Progenitor cell of endocrine pancreas (in vitro differentiated cells): ENCODE measurements at regions not wholly inside any gene's neighbourhood (a gene's known extent, or its start where the extent isn't known, plus 50 kb on each side); places are given as distances from the start of the nearest gene placed in this dataset.

Experiments used
- DNase-seq: peaks from one replicate; pipeline ENCODE4 v3.0.0; 2021; ENCODE audit warnings: low spot score; ENCODE audit not compliant: unreplicated experiment
- H3K27ac Mint-ChIP-seq: 2 replicates; pipeline ENCODE4 v1.8.0; 2021; ENCODE audit warnings: mild to moderate bottlenecking, moderate library complexity, mixed read lengths
- H3K27me3 Mint-ChIP-seq: 2 replicates; pipeline ENCODE4 v1.8.0; 2021; ENCODE audit warnings: mixed read lengths
- H3K36me3 Mint-ChIP-seq: 2 replicates; pipeline ENCODE4 v1.8.0; 2022; ENCODE audit warnings: mixed read lengths; ENCODE audit not compliant: insufficient read depth
- H3K4me1 Mint-ChIP-seq: 2 replicates; pipeline ENCODE4 v1.8.0; 2021; ENCODE audit warnings: low read depth, mixed read lengths
- H3K4me3 Mint-ChIP-seq: 2 replicates; pipeline ENCODE4 v1.8.0; 2021; ENCODE audit warnings: low read depth, mild to moderate bottlenecking, moderate library complexity, mixed read lengths
- H3K9me3 Mint-ChIP-seq: 2 replicates; pipeline ENCODE4 v1.8.0; 2021; ENCODE audit warnings: low read depth, mixed read lengths
- CTCF ChIP-seq: fragments of 200-600 bp; sonication (generic); IDR thresholded peaks from one replicate; pipeline ENCODE4 v1.5.0; 2021; ENCODE audit warnings: antibody characterized with exemption, mild to moderate bottlenecking; ENCODE audit not compliant: unreplicated experiment

- Mint-ChIP-seq H3K27ac (no peak overlapping the region), H3K9me3 (no peaks in the 10 kb centered on the region), H3K4me3 (no peak overlapping the region), H3K36me3 (no peaks in the 10 kb centered on the region), H3K27me3 (no peaks in the 10 kb centered on the region), H3K4me1 (peaks cover 7% of the 10 kb centered on the region)
- no peak for DNase-seq
- TF ChIP-seq CTCF = no peak
Measured at GRCh38 chr7:106595922-106596321, 65.0 kb downstream of the CCDC71L start.

GRCh38 chr7:106593028-106593417, 67.9 kb downstream of the CCDC71L start:
- Mint-ChIP-seq H3K27ac (no peak overlapping the region), H3K4me1 (peaks cover 6% of the 10 kb centered on the region), H3K27me3 (no peaks in the 10 kb centered on the region), H3K4me3 (no peak overlapping the region), H3K36me3 (no peaks in the 10 kb centered on the region), H3K9me3 (no peaks in the 10 kb centered on the region)
- DNase-seq = no peak
- no peak for TF ChIP-seq CTCF

GRCh38 chr7:106592282-106593027, 68.5 kb downstream of the CCDC71L start:
- H3K27ac Mint-ChIP-seq = no peak overlapping the region
- H3K4me1 Mint-ChIP-seq = peaks cover 6% of the 10 kb centered on the region
- H3K27me3 Mint-ChIP-seq = no peaks in the 10 kb centered on the region

GRCh38 chr7:106591146-106591545, 69.8 kb downstream of the CCDC71L start:
- Mint-ChIP-seq H3K36me3 (no peaks in the 10 kb centered on the region), H3K9me3 (no peaks in the 10 kb centered on the region), H3K27me3 (peaks cover 3% of the 10 kb centered on the region), H3K4me3 (no peak overlapping the region), H3K27ac (no peak overlapping the region), H3K4me1 (peaks cover 6% of the 10 kb centered on the region)
- DNase-seq = no peak
- no peak for TF ChIP-seq CTCF

More at GRCh38 chr7:106592282-106593027, 68.5 kb downstream of the CCDC71L start:
- Mint-ChIP-seq H3K4me3 (no peak overlapping the region), H3K9me3 (no peaks in the 10 kb centered on the region), H3K36me3 (no peaks in the 10 kb centered on the region)
- no peak for TF ChIP-seq CTCF
- no peak for DNase-seq

GRCh38 chr7:106590209-106590816, 70.6 kb downstream of the CCDC71L start:
- peaks cover 7% of the 10 kb centered on the region for H3K4me1 Mint-ChIP-seq
- H3K27ac Mint-ChIP-seq = peak overlapping the region; percentile 6
- no peak overlapping the region for H3K4me3 Mint-ChIP-seq
- TF ChIP-seq CTCF = no peak
- no peaks in the 10 kb centered on the region for H3K36me3 Mint-ChIP-seq
- peaks cover 3% of the 10 kb centered on the region for H3K27me3 Mint-ChIP-seq
- DNase-seq = no peak
- no peaks in the 10 kb centered on the region for H3K9me3 Mint-ChIP-seq
